Renal cortical epithelial cell (primary cell): ENCODE measurements at regions not wholly inside any gene's neighbourhood (a gene's known extent, or its start where the extent isn't known, plus 50 kb on each side); places are given as distances from the start of the nearest gene placed in this dataset.
"Not testable (repeated sequence)": the region's sequence is repeated elsewhere in the genome, so short reads cannot be mapped to it uniquely, and the experiment has no call there.

Experiments
- DNase-seq: peaks from one replicate; pipeline ENCODE4 v3.0.0-alpha.2; 2011; ENCODE audit warnings: low read depth

DNA sequence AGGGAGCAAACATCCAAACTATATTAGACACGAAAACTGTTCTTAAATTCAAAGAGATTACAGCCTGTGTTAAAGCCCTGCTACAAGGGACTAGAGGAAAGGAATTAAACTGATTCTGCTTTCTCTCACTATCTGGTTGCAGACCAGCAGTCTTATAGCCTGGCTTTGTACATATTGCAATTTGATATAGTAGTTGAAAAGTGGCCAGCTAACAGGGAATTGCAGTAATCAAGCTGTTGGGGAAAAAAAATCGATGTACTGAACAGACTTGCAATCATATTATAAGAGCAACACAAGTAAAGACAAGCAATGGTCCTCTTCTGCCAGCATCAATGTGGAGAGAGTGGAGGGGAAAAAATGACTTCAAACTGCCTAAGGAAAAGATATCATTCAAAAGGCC lies 364.4 kb upstream of the EPHA5 start:
- DNase-seq = no peak

DNA sequence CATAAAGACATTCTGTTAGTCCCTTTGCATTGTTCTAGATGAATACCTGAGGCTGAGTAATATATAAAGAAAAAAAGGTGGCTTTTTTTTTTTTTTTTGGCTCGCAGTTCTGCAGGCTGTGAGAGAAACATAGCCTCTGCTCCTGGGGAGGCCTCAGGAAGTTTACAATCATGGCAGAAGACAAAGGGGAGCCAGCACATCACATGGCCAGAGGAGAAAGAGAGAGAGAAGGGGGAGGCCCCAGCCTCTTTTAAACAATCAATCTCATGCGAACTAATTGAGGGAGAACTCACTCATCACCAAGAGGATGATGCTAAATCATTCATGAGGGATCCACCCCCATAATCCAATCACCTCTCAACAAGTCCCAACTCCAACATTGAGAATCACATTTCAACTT lies 364.0 kb upstream of the EPHA5 start:
- DNase-seq = no peak

- DNase-seq = no peak
Measured at GRCh38 chr4:66032571-66032970, 362.3 kb upstream of the EPHA5 start.

- no peak for DNase-seq
Measured at GRCh38 chr4:66028668-66029067, 358.4 kb upstream of the EPHA5 start.

GRCh38 chr4:66023061-66023460 lies 352.8 kb upstream of the EPHA5 start:
- no peak for DNase-seq

DNA sequence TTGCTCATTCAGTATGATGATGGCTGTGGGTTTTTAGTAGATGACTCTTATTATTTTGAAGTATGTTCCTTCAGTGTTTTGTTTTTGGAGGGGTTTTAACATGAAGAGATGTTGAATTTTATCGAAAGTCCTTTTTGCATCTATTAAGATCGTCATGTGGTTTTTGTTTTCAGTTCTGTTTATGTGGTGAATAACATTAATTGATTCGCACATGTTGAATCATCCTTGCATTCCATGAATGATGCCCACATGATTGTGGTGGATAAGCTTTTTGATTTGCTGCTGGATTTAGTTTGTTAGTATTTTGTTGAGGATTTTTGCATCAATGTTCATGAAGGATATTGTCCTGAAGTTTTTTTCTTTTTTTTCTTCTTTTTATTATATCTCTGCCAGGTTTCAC lies 347.4 kb upstream of the EPHA5 start:
- no peak for DNase-seq

- DNase-seq = no peak
Measured at GRCh38 chr4:66016240-66016639, 346.0 kb upstream of the EPHA5 start.

DNA sequence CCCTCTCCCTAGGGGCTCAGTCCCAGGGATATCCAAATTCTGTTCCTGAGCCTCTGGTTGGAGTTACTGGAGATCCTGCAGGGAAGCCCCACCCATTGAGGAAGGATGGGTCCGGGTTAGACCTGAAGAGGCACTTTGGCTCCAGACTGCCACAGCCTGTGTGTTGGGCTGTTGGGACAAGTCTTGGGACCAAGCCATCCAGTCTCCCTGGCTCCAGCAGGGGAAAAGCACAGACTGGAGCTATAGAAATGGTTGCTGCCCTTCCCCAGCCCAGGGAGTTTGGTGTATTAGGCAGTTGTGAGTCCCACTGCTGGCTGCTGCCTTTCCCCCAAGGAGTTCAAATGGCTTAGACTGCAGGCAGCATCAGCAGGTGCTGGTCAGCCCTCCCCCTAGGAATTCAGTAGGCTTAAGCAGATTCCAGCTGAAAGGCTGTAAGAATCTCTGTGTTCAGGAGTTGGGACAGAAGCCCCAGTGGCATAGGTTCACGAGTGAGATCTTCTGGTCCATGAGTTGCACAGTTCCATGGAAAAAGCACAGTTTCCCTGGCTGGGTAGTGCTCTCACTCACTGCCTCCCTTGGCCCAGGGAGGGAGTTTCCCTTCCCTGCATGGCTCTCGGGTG lies 344.0 kb upstream of the EPHA5 start:
- no peak for DNase-seq

- DNase-seq = no peak
Measured at GRCh38 chr4:66000510-66001117, 330.3 kb upstream of the EPHA5 start.

- DNase-seq = no peak
Measured at GRCh38 chr4:65999518-65999871, 329.2 kb upstream of the EPHA5 start.

- DNase-seq = not testable (repeated sequence)
Measured at GRCh38 chr4:65998807-65999517, 328.7 kb upstream of the EPHA5 start.

GRCh38 chr4:65983061-65983460 lies 312.8 kb upstream of the EPHA5 start:
- DNase-seq = no peak

GRCh38 chr4:65976287-65976686 lies 306.0 kb upstream of the EPHA5 start:
- DNase-seq = no peak

DNA sequence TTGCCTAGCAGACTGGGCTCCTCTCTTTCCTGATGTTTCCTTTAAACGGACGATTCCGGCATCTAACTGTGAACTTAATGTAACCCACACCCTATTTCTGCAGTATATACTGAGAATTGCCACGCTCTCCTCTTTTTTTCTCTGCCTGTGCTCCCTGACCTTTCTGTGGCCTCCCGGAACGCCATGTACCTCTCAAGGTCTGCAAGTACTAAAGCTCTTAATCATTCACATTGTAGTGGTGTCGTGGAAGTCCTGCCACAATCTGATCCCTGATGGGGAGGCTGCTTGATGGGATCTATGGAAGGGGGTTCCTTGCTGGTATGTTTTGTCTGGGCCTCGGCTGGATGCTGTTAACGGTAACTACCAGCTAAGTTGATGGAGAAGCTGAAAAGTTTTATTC lies 302.9 kb upstream of the EPHA5 start:
- no peak for DNase-seq

GRCh38 chr4:65971686-65972085 lies 301.4 kb upstream of the EPHA5 start:
- no peak for DNase-seq

DNA sequence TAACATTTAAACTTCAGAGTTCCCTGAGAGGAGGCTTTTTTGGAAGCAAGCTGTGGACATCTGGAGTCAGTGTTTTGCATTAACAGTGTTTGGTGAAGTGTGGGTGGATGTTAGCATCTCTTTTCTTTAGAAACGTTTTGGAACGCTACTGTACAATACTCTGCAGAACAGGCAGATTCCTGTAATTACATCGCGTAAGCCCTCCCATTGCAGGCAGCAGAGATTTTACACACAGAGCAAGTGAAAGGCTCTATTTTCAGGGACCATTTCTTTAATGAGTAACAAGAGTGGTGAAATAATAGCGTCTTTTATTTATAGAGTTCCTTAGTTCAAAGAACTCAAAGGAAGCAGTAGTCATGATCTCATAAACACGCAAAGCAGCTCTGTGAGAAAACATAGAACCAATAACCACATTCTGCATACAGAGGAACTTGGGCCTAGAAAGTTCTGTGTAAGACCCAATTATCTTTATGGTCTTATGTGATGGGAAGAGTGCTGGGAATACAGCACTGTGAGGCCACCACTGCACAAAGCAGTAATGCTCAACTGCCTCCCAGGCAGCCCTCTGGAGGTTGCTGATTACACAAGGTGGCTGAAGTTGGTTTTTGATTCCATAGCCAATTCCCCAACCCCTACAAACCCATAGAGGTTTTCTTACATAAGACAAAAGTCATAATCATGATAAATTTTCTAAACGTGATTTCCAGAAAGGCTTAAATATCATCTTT lies 298.7 kb upstream of the EPHA5 start:
- DNase-seq = peak; percentile 13

- DNase-seq = no peak
Measured at GRCh38 chr4:65960751-65961150, 290.5 kb upstream of the EPHA5 start.

DNA sequence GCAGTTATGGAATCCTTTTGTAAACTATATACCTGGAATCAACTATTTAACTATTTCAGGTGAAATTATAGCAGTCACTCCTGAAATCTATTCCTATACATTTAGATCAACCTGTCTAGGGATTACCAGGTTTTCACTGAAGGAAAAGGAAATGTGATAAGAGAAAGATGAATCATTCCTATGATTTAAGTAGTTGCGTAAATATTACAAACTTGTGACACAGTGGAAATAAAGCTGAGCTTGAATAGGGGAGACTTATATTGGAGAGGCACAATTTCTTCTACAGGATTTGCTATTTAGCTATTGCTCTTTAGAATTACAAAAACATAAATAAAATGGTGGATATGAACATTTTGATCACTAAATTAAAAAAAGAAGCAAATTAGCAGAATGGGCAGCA lies 284.1 kb upstream of the EPHA5 start:
- no peak for DNase-seq

DNA sequence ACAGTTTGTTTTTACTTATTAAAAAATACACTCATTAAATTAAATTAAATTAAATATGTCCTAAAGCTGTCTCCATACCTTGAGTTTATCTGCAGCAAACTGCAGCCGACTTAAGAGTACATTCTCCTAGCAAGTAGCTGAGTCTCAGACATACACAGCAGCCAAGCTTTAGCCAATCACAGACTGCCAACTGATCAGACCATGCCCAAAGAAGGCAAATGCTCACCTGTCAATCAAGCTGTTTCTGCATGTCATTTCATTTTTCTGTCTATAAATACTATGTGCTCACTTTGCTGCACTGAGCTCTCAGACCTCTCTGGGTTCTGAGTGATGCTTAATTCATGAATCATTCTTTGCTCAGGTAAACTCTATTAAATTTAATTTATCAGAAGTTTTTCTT lies 280.9 kb upstream of the EPHA5 start:
- no peak for DNase-seq

GRCh38 chr4:65943076-65943475 lies 272.8 kb upstream of the EPHA5 start:
- DNase-seq = peak; percentile 63

DNA sequence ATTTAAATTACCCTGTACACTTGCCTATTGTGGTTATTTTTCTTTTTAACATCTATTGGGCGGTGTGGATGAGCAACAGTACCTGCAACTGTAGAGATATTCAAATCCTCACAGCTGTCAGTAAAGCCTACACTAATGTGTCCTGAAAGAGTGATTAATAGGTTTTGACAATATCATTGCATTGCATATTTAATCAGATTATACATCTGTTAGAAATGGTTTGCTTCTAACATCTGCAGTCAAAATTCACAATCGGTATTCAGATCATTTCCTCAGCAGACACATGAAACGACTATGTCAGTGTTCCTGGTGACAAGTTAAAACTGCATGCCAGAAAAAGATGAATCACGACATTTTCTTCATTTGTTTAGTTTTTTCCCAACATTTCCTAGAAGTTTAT lies 254.6 kb upstream of the EPHA5 start:
- DNase-seq = no peak

DNA sequence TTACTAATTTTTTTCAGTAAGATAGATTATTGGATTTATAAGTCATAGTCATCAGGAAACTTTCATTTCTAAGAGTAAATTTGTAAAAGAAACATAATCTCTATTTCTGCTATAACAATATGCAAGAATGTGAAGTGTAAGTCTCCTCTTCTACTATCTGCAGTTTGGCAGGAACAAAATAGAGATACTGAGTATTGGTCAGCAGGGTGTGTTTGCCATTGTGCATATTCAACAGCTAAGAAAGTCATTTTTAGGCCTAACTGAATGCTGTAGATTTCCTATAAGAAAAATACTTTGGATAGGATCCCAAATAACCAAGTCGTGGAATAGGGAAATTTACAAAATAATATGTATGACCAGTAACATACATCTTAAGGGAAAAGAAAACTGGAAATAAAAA lies 253.3 kb upstream of the EPHA5 start:
- no peak for DNase-seq

DNA sequence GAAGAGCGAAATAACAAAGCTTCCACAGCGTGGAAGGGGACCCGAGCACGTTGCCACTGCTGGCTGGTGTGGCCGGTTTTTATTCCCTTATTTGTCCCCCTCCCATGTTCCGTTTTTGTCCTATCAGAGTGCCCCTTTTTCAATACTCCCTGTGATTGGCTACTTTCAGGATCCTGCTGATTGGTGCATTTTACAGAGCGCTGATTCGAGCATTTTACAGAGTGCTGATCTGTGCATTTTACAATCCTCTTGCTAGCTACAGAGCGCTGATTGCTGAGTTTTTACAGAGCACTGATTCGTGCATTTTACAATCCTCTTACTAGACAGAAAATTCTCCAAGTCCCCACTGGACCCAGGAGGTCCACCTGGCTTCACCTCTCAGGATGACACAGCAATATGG lies 250.9 kb upstream of the EPHA5 start:
- DNase-seq = no peak
